ENCODE measurements at regions not wholly inside any gene's neighbourhood (a gene's known extent, or its start where the extent isn't known, plus 50 kb on each side); places are given as distances from the start of the nearest gene placed in this dataset.

DNA sequence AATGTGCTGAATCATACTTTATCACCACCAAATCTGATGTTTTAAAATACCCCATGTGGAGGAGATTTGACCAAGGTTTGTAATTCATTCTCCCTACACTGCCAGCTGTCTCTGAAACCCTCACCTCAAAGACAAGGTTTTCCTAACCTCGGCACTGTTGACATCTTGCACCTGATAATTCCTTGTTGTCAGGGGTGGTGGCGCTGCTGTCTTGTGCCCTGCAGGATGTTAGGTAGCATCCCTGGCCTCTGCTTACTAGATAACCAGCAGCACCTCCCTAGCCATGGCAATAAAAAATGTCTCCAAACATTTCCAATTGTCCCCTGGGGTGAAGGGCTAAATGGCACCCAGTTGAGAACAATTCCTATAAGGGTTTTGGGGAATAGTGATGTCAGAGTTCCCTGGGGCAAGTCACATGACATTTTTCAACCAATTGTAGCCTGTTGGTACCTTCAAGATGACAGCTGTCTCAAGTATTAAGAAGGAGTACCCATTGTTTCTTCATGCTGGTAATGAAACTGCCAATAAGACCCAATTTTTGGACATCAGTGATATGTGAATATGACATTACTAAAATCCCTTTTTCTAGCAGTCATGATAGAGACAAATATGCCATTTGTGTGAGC, 160.6 kb upstream of the PLCXD3 start:
- DNase-seq, result no peak

DNA sequence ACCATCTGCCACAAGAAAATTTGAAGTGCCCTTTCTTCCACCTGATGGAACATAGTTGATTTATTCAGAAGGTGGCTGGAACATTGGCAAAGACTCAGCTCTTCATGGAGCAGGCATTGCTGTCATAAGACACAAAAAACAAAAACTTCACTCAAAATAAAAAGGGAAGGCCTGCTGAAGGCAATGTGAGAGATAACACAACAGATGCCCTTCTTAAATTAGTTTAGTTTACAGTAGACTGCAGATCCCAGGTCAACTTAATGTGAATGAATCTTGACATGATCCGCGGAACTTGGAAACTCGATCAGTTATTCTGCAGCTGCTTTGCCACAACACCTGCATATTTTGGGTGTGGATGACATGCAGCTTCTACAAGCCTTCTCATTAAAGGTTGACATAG, 159.8 kb upstream of the PLCXD3 start:
- no peak for DNase-seq

DNA sequence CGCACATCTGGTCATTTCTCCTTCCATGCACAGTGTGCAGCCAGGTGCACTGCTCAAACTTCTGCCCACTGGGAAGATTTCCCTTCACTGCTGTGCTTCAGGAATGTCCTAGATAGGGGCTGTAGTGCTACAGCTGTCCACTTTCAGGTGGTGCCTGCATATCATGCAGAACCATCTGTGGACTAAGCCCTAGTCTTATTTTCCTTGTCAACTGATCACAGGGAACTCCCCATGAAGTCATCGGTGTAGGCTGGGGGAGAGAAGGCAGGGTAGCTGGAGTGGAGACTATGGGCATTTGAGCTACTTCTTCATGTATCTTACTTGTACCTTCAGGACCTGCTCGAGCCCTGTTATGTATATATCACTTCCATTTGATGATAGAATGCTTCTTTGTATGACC, 150.9 kb upstream of the PLCXD3 start:
- no peak for DNase-seq

- DNase-seq, result no peak
Observed at GRCh38 chr5:41656597-41656996, 146.2 kb upstream of the PLCXD3 start.

- DNase-seq, result no peak
Observed at GRCh38 chr5:41650131-41650530, 139.7 kb upstream of the PLCXD3 start.

DNA sequence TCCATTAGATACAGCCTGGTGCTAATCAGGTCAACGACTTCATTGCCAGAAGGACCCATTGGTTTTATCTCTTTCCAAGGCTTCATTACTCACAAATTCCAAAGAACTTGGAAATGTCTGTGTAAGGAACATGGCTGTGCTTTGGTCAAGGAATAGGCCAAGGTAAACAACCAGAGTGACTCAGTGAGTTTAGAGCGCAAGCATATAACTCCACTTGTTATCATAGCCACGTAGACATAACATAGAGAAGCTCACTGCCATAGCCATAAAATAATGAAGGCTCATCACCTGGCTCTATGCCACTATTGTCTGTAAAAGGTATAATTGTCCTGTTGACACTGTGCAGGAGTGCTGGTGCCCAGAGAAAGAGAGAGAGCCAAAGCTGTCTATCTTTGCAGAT, 139.3 kb upstream of the PLCXD3 start:
- no peak for DNase-seq

GRCh38 chr5:41648996-41649395, 138.6 kb upstream of the PLCXD3 start:
- DNase-seq, result no peak

DNA sequence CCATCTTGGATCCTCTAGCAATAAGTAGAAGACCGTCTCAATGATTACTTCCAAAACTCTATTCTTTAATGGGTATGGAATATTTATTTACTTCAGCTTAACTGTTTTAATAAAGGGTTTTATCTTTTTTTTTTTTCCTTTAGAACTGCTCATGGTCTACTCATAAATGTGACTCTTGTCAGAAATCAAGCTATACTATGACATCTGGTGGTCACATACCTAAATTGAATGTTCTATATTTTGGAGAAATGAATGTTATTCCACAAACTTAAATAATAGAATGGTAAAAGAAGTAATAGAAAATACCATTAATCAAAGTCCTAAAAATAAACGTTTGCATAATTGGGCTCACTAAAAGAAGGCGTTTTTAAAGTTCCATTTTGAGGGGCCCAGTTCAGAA, 131.2 kb upstream of the PLCXD3 start:
- no peak for DNase-seq

- no peak for DNase-seq
Observed at GRCh38 chr5:41638685-41639084, 128.3 kb upstream of the PLCXD3 start.

DNA sequence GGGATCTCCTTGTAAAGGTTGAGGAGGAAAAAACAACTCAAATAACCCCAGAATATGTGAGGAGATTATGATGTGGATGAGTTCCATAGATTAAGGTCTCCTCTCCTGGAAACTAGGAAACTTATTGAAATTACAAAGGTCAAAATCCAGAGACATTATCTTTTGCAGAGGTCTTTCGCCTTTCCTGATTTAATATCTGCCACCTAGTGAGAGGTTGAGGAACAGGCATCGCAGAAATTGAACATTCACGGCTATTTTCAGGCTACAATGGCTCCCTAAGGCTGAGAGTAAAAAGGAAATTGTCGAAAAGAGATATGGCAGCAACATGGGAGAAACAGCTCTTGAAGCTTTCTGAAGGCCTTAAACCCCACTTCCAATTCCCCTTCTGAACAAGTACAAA, 127.5 kb upstream of the PLCXD3 start:
- peak; percentile 1 for DNase-seq

DNA sequence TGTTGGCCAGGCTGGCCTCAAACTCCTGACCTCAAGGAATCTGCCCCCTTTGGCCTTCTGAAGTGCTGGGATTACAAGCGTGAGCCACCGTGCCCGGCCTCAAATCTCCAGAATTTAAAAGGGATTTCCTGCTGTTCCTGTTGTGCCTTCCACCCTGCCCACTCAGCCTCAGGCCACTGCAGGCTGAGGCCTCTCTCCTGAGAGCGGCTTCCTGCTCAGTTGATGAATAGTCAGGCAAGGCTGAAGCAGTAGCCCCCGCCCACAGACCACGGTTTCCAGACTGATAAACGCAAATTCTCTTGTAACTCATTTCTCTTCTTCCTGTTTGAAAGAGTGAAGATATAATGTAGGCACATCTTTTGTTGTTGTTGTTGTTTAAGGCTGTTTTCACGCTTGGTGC, 127.0 kb upstream of the PLCXD3 start:
- DNase-seq, result no peak

DNA sequence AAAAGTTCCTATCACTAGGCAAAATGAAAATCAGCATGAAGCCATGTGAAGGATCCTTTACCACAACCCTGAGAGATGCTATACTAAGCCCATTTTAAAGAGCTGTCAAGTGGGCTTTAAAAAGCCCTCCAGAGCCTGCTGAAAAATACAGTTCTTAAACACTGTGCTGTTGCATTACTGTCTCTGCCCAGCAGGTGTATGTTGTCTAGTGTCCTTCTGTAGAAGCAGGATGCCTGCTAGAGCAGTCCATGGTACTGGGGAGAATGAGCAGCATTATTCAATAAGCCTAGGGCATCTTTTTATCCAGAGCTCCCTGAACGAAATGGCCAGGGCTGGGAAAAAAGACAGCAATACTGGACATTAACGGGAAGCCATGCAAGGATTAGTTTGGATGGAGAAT, 126.2 kb upstream of the PLCXD3 start:
- no peak for DNase-seq

- no peak for DNase-seq
Observed at GRCh38 chr5:41629897-41630296, 119.5 kb upstream of the PLCXD3 start.

- no peak for DNase-seq
Observed at GRCh38 chr5:41625571-41625970, 115.2 kb upstream of the PLCXD3 start.

DNA sequence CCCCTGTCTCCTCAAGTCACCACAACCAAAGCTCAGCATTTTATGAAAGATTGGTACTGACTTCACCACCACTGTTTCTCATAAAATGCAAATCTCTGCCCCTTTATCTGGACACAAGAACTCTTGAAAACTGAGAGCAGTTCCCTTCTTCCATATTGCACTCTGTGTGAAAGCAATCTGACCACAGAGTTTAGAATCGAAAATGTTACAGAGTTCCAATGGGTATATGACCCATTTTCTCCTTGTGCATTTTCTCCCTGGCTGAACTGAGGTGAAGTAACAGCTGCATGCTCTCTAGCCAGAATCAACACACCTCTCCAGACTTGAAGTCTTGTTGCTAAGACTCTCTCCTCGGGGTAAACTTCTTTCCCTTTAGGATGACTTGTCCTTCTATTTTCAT, 111.0 kb upstream of the PLCXD3 start:
- no peak for DNase-seq

DNA sequence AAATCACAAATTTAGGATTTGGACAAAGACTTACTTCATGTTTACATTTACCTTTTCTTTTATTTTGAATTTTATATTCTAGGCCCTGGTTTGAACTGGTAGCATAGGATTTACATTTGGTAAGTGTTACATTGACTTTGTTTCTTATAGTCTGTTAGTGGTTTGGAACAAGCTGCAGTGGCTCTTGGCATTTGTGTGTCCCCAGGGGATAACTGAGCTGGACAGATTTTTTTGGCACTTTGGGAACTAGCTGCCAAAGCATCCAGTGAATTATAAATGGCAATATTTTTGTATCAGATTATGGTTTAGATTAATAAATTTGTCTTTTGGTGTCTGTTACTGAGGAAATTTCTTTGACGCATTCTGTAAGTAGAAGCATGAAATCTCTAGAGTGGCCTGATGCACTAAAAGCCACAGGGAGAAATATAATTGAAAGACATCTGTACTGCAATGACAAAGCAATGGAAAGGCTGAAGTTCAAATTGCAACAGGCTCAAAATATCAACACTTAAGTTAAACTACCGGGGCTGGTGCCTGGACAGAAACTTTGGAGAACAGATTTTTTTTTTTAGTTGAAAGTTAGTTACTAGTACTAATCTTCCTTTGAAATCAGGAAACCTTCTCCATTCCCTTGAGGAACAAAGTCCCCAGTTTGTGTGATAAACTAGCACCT, 107.6 kb upstream of the PLCXD3 start:
- no peak for DNase-seq

DNA sequence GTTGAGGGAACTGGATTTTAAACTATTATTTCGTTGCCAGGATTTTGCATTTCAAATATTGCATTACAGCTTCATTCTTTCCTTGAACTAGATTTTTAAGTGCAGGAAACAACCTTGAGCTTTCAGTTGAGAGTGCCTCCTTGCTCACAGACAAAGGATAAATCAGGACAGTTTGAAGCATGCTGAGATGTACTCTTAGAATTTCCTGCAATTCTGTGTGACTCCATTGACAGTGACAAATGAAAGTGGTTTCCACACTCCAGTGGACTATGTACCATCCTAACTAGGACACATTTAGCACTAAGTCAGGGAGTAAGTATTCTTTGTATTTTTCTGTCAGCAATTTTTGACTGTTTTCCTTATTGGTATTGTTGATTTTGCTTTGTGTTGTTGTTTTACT, 100.0 kb upstream of the PLCXD3 start:
- no peak for DNase-seq

- DNase-seq, result no peak
Observed at GRCh38 chr5:41600731-41601130, 90.3 kb upstream of the PLCXD3 start.

- no peak for DNase-seq
Observed at GRCh38 chr5:41598011-41598410, 87.6 kb upstream of the PLCXD3 start.

- no peak for DNase-seq
Observed at GRCh38 chr5:41587668-41588067, 77.3 kb upstream of the PLCXD3 start.

- no peak for DNase-seq
Observed at GRCh38 chr5:41575110-41575779, 64.8 kb upstream of the PLCXD3 start.

- DNase-seq, result no peak
Observed at GRCh38 chr5:41574391-41574790, 64.0 kb upstream of the PLCXD3 start.
